Spinal cord (tissue), 9 donors: ENCODE measurements at regions not wholly inside any gene's neighbourhood (a gene's known extent, or its start where the extent isn't known, plus 50 kb on each side); places are given as distances from the start of the nearest gene placed in this dataset.
"Not testable (repeated sequence)": the region's sequence is repeated elsewhere in the genome, so short reads cannot be mapped to it uniquely, and the experiment has no call there.

Experiments
- DNase-seq, 6 donors: peaks; one replicate each; pipeline versions ENCODE4 v3.0.0 to v3.0.0-alpha.2; 2013 to 2015; ENCODE audit warnings: low spot score in 6 of 6, low read depth in 4 of 6
- H3K27ac ChIP-seq: one replicate; pipeline ENCODE4 v1.5.1; 2013; ENCODE audit warnings: low read depth, low read length, control low read depth
- H3K27me3 ChIP-seq: one replicate; pipeline ENCODE4 v1.6.1; 2013; ENCODE audit warnings: low read length; ENCODE audit not compliant: control insufficient read depth, insufficient read depth
- H3K36me3 ChIP-seq: one replicate; pipeline ENCODE4 v1.6.1; 2013; ENCODE audit warnings: low read length; ENCODE audit not compliant: control insufficient read depth, insufficient read depth
- H3K4me1 ChIP-seq: one replicate; pipeline ENCODE4 v1.6.1; 2013; ENCODE audit warnings: low read length; ENCODE audit not compliant: control insufficient read depth, insufficient read depth
- H3K4me3 ChIP-seq: one replicate; pipeline ENCODE4 v1.5.1; 2013; ENCODE audit warnings: low read depth, low read length, control low read depth
- H3K9me3 ChIP-seq: one replicate; pipeline ENCODE4 v1.6.1; 2013; ENCODE audit warnings: low read length; ENCODE audit not compliant: control insufficient read depth, insufficient read depth
- WGBS: methylation state at CpG from one replicate; pipeline ENCODE4 v1.1.5; 2013; ENCODE audit warnings: missing lambda C conversion rate; ENCODE audit not compliant: insufficient coverage; 5-methylcytosine and 5-hydroxymethylcytosine counted together
- donor health status: healthy.

GRCh38 chr1:192880231-192880630, 71.4 kb downstream of the RGS2 start:
- Histone ChIP-seq H3K9me3 (no peaks in the 10 kb centered on the region), H3K4me1 (no peaks in the 10 kb centered on the region), H3K27me3 (no peaks in the 10 kb centered on the region), H3K4me3 (no peak overlapping the region), H3K27ac (no peak overlapping the region), H3K36me3 (no peaks in the 10 kb centered on the region)
- no CpG with 5 or more reads among the region's 1 CpG for WGBS
- DNase-seq = no peak

- no peaks in the 10 kb centered on the region for H3K27me3 ChIP-seq
- no peak overlapping the region for H3K27ac ChIP-seq
- no peaks in the 10 kb centered on the region for H3K9me3 ChIP-seq
- 96% methylated on average over 2 of the region's 5 CpGs for WGBS
- H3K4me3 ChIP-seq = no peak overlapping the region
- DNase-seq = no peak
- no peaks in the 10 kb centered on the region for H3K4me1 ChIP-seq
- no peaks in the 10 kb centered on the region for H3K36me3 ChIP-seq
Measured at GRCh38 chr1:192884241-192884640, 75.4 kb downstream of the RGS2 start.

GRCh38 chr1:192885387-192885786, 76.5 kb downstream of the RGS2 start:
- DNase-seq, H3K9me3 ChIP-seq, H3K27ac ChIP-seq, H3K27me3 ChIP-seq, H3K4me1 ChIP-seq, H3K4me3 ChIP-seq, H3K36me3 ChIP-seq: not testable (repeated sequence)
- WGBS = 40% methylated on average over 1 of the region's 3 CpGs

- Histone ChIP-seq H3K4me3 (no peak overlapping the region), H3K9me3 (no peaks in the 10 kb centered on the region), H3K27me3 (no peaks in the 10 kb centered on the region), H3K27ac (no peak overlapping the region), H3K4me1 (no peaks in the 10 kb centered on the region), H3K36me3 (no peaks in the 10 kb centered on the region)
- DNase-seq = no peak
- WGBS = 81% methylated on average over 2 of the region's 4 CpGs
Measured at GRCh38 chr1:192887426-192887825, 78.6 kb downstream of the RGS2 start.

GRCh38 chr1:192888574-192888973, 79.7 kb downstream of the RGS2 start:
- no CpG with 5 or more reads among the region's 3 CpGs for WGBS
- no peak overlapping the region for H3K4me3 ChIP-seq

GRCh38 chr1:192889082-192889481, 80.2 kb downstream of the RGS2 start:
- WGBS = no CpG with 5 or more reads among the region's 4 CpGs
- Histone ChIP-seq H3K4me3 (no peak overlapping the region), H3K36me3 (no peaks in the 10 kb centered on the region), H3K4me1 (no peaks in the 10 kb centered on the region), H3K27me3 (no peaks in the 10 kb centered on the region), H3K27ac (no peak overlapping the region), H3K9me3 (no peaks in the 10 kb centered on the region)
- no peak for DNase-seq

More at GRCh38 chr1:192888574-192888973, 79.7 kb downstream of the RGS2 start:
- no peak overlapping the region for H3K27ac ChIP-seq
- no peaks in the 10 kb centered on the region for H3K9me3 ChIP-seq
- H3K4me1 ChIP-seq = no peaks in the 10 kb centered on the region
- no peaks in the 10 kb centered on the region for H3K36me3 ChIP-seq
- no peaks in the 10 kb centered on the region for H3K27me3 ChIP-seq
- no peak for DNase-seq

- H3K27me3 ChIP-seq = no peaks in the 10 kb centered on the region
- WGBS = 90% methylated on average over 2 of the region's 3 CpGs
- H3K4me3 ChIP-seq = no peak overlapping the region
- H3K27ac ChIP-seq = no peak overlapping the region
- no peaks in the 10 kb centered on the region for H3K36me3 ChIP-seq
- no peaks in the 10 kb centered on the region for H3K4me1 ChIP-seq
- DNase-seq = no peak
- no peaks in the 10 kb centered on the region for H3K9me3 ChIP-seq
Measured at GRCh38 chr1:192890134-192890533, 81.3 kb downstream of the RGS2 start.

GRCh38 chr1:192892934-192893333, 84.1 kb downstream of the RGS2 start:
- Histone ChIP-seq H3K4me1 (no peaks in the 10 kb centered on the region), H3K27ac (no peak overlapping the region), H3K27me3 (no peaks in the 10 kb centered on the region), H3K9me3 (no peaks in the 10 kb centered on the region), H3K36me3 (no peaks in the 10 kb centered on the region), H3K4me3 (no peak overlapping the region)
- DNase-seq = no peak
- no CpG with 5 or more reads among the region's 1 CpG for WGBS

GRCh38 chr1:192895487-192895886, 86.6 kb downstream of the RGS2 start:
- not testable (repeated sequence) for DNase-seq, H3K4me3 ChIP-seq, H3K36me3 ChIP-seq, H3K9me3 ChIP-seq, H3K4me1 ChIP-seq, H3K27ac ChIP-seq, H3K27me3 ChIP-seq
- WGBS = 80% methylated on average over 7 of the region's 10 CpGs

GRCh38 chr1:192896376-192896775, 87.5 kb downstream of the RGS2 start:
- no peaks in the 10 kb centered on the region for H3K9me3 ChIP-seq
- H3K4me1 ChIP-seq = no peaks in the 10 kb centered on the region
- no peaks in the 10 kb centered on the region for H3K27me3 ChIP-seq
- no peak overlapping the region for H3K27ac ChIP-seq
- H3K4me3 ChIP-seq = no peak overlapping the region
- no peak for DNase-seq
- H3K36me3 ChIP-seq = no peaks in the 10 kb centered on the region
